ENCODE measurements at regions not wholly inside any gene's neighbourhood (a gene's known extent, or its start where the extent isn't known, plus 50 kb on each side); places are given as distances from the start of the nearest gene placed in this dataset.

- BruUV-seq (replicated peaks) = no TSS peak
- no peak for DNase-seq (ENCODE audit: low read depth, low spot score)
- no peaks in the 10 kb centered on the region for H3K36me3 ChIP-seq (ENCODE audit: control insufficient read depth, insufficient read depth, low read length)
- no peak for TF ChIP-seq CTCF (IDR thresholded peaks at IDR 0.05)
- no peak for TF ChIP-seq POLR2AphosphoS5 (IDR thresholded peaks at IDR 0.05; ENCODE audit: low read depth, low read length)
- TF ChIP-seq REST (IDR thresholded peaks at IDR 0.05; ENCODE audit: insufficient read depth in 1 of 2, low read depth in 2 of 2, low read length in 1 of 2) = no peak
- no peak for TF ChIP-seq SIN3A (IDR thresholded peaks at IDR 0.05; ENCODE audit: borderline replicate concordance, insufficient read depth, low read depth, low read length)
- no peak for TF ChIP-seq TCF7L2 (IDR thresholded peaks at IDR 0.05; ENCODE audit: low read depth, low read length)
- intact Hi-C loops (cut with micrococcal nuclease; ENCODE audit: unreplicated experiment) = no loop called here
- ChIA-PET CTCF (no interaction called here), POLR2A (no interaction called here)
- no peaks in the 10 kb centered on the region for H3K27me3 ChIP-seq (ENCODE audit: control insufficient read depth, insufficient read depth, low read length)
- H3K4me3 ChIP-seq (ENCODE audit: low read depth in 2 of 2, low read length in 2 of 2) = no peak overlapping the region
- in situ Hi-C loops (cut with HindIII; ENCODE audit: low pct_unique_long_range_greater_than_20kb, low sequenced_read_pairs) = no loop called here
- H3K4me1 ChIP-seq (ENCODE audit: control insufficient read depth, insufficient read depth, low read length) = no peaks in the 10 kb centered on the region
- ATAC-seq = no peak
- H3K9me3 ChIP-seq (ENCODE audit: control insufficient read depth, insufficient read depth, low read depth, low read length) = no peaks in the 10 kb centered on the region
- no peak overlapping the region for H3K27ac ChIP-seq (ENCODE audit: low read length)
These were observed 1154.7 kb upstream of the ADGRL2 start for GRCh38 chr1:80646053-80646452.

- Histone ChIP-seq H3K27ac (ENCODE audit: low read length) (no peak overlapping the region), H3K36me3 (ENCODE audit: control insufficient read depth, insufficient read depth, low read length) (no peaks in the 10 kb centered on the region), H3K27me3 (ENCODE audit: control insufficient read depth, insufficient read depth, low read length) (no peaks in the 10 kb centered on the region), H3K9me3 (ENCODE audit: control insufficient read depth, insufficient read depth, low read depth, low read length) (no peaks in the 10 kb centered on the region), H3K4me3 (ENCODE audit: low read depth in 2 of 2, low read length in 2 of 2) (no peak overlapping the region), H3K4me1 (ENCODE audit: control insufficient read depth, insufficient read depth, low read length) (no peaks in the 10 kb centered on the region)
- ATAC-seq = no peak
- no peak for TF ChIP-seq POLR2AphosphoS5 (IDR thresholded peaks at IDR 0.05; ENCODE audit: low read depth, low read length)
- no peak for TF ChIP-seq REST (IDR thresholded peaks at IDR 0.05; ENCODE audit: insufficient read depth in 1 of 2, low read depth in 2 of 2, low read length in 1 of 2)
- no peak for TF ChIP-seq SIN3A (IDR thresholded peaks at IDR 0.05; ENCODE audit: borderline replicate concordance, insufficient read depth, low read depth, low read length)
- no peak for TF ChIP-seq CTCF (IDR thresholded peaks at IDR 0.05)
- TF ChIP-seq TCF7L2 (IDR thresholded peaks at IDR 0.05; ENCODE audit: low read depth, low read length) = no peak
- CTCF ChIA-PET = no interaction called here
- POLR2A ChIA-PET = no interaction called here
- intact Hi-C loops (cut with micrococcal nuclease; ENCODE audit: unreplicated experiment) = no loop called here
- in situ Hi-C loops (cut with HindIII; ENCODE audit: low pct_unique_long_range_greater_than_20kb, low sequenced_read_pairs) = no loop called here
- no TSS peak for BruUV-seq (replicated peaks)
- no peak for DNase-seq (ENCODE audit: low read depth, low spot score)
These were observed 1155.1 kb upstream of the ADGRL2 start for GRCh38 chr1:80645621-80646020.

Measured in Panc1 (cell line).